Choroid plexus epithelial cell (primary cell): ENCODE measurements at regions not wholly inside any gene's neighbourhood (a gene's known extent, or its start where the extent isn't known, plus 50 kb on each side); places are given as distances from the start of the nearest gene placed in this dataset.
"Not testable (repeated sequence)": the region's sequence is repeated elsewhere in the genome, so short reads cannot be mapped to it uniquely, and the experiment has no call there.

Source experiments
- DNase-seq: peaks from one replicate; pipeline ENCODE4 v3.0.0-alpha.2; 2010; ENCODE audit warnings: low read depth
- H3K4me3 ChIP-seq: 2 replicates; pipeline ENCODE4 v1.5.1; 2011; ENCODE audit warnings: low read depth, mild to moderate bottlenecking, control low read depth, low read length, moderate library complexity
- CTCF ChIP-seq: conservative IDR thresholded peaks from 2 replicates; pipeline ENCODE4 v1.5.1; 2011; ENCODE audit warnings: low read depth, mild to moderate bottlenecking, control low read depth, inconsistent platforms, low read length, moderate library complexity

GRCh38 chr3:70486414-70487017 is 174.1 kb upstream of the MDFIC2 start:
- no peak overlapping the region for H3K4me3 ChIP-seq
- TF ChIP-seq CTCF, result no peak
- no peak for DNase-seq

GRCh38 chr3:70476174-70476573 is 163.7 kb upstream of the MDFIC2 start:
- no peak for TF ChIP-seq CTCF
- H3K4me3 ChIP-seq, result no peak overlapping the region
- no peak for DNase-seq

DNA sequence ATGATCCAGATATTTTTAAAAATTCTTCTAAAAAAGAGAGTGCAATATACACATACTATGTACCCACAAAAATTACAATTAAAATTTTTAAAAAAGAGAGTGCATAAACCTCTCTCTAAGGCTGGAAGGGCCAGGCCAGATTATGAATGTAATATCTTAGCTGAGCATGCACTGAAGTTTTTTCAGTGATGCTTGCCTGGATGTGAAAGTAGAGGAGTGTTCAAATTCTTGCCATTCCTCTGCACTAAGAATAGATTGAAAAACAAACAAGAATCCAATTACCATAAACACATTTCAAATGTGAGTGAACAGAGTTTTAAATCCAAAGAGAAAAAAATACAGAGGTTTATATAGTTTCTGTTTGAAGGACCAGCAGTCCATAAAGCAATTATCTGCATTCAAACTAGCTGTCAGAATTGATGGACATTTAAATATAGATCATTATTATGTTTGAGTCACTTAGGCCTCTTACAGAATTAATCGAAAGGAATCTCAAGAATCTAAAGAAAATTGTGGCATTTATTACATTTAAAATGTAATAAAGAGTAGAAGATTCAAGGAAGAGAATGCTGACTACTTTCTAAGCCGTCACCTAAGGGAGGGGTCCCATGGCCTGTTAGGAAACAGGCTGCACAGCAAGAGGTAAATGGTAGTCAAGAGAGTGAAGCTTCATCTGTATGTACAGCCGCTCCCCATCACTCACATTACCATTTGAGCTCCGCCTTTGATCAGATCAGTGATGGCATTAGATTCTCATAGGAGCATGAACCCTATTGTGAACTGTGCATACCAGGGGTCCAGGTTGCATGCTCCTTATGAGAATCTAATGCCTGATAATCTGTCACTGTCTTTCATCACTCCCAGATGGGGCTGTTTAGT is 159.3 kb upstream of the MDFIC2 start:
- H3K4me3 ChIP-seq, result no peak overlapping the region
- no peak for TF ChIP-seq CTCF
- DNase-seq, result peak; percentile 56

GRCh38 chr3:70466096-70466495 is 153.7 kb upstream of the MDFIC2 start:
- no peak for TF ChIP-seq CTCF
- H3K4me3 ChIP-seq, result no peak overlapping the region
- DNase-seq, result no peak

DNA sequence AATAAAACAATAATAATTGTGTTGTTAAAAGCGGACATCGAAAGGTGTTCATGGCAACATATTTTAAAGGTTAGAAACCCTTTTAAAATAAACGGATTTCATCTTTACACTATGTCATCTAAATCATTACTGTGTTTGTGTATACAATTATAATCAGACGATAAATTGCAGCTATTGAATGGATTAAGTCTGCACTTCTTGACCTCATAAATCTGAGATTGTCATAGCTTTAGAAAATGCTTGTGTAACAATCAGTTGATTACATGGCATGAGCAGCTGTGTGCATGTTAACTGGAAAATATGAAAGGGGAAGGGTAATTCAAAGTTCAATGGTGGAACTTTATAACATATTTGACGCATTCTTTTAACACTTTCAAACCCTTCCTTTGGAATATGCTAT is 152.4 kb upstream of the MDFIC2 start:
- TF ChIP-seq CTCF, result no peak
- no peak for DNase-seq

GRCh38 chr3:70464465-70464864 is 152.0 kb upstream of the MDFIC2 start:
- no peak overlapping the region for H3K4me3 ChIP-seq
- DNase-seq, result no peak
- no peak for TF ChIP-seq CTCF

More for the DNA sequence above, 152.4 kb upstream of the MDFIC2 start:
- no peak overlapping the region for H3K4me3 ChIP-seq

GRCh38 chr3:70450220-70450619 is 137.8 kb upstream of the MDFIC2 start:
- peak; percentile 3 for DNase-seq
- H3K4me3 ChIP-seq, result not testable (repeated sequence)

- H3K4me3 ChIP-seq, DNase-seq: not testable (repeated sequence)
Measured at GRCh38 chr3:70435422-70435821, 123.0 kb upstream of the MDFIC2 start.
